ENCODE measurements at regions not wholly inside any gene's neighbourhood (a gene's known extent, or its start where the extent isn't known, plus 50 kb on each side); places are given as distances from the start of the nearest gene placed in this dataset.

DNA sequence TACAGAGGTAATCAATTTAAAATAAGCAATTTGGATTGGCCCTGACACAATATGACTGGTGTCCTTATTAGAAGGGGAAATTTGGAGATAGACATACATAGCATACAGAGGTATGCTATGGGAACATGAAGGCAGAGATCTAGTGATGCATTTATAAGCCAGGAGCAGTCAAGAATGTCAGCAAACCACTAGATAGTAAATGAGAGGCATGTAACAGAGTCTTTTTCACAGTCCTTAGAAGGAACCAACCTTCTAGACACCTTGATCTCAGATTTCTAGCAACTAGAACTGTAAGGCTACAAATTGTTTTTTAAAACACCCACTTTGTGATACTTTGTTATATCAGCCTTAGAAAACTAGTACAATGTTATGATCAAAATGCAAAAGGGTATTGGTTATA, 54.3 kb upstream of the CA10 start:
- FAIRE-seq (no peak), DNase-seq (ENCODE audit: low spot score in 2 of 2) (no peak)

DNA sequence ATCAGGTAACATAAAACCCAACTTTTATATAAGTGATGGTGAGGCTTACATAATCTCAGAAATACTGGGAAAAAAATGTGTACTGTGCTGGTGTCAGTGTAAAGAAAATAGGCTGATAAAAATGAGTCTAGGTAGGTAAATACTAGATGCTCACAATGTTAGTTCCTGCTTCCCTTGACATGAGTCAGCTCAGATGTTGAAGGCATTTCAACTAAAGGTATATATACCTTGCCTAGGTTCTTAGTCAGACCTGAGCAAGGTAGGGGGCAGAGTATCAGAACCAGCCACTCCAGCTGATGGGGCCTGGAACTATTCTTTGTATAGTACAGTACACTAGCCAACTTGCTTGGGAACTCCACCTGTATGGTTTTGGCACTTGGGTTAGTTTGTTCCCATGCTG, 51.0 kb upstream of the CA10 start:
- FAIRE-seq (no peak), DNase-seq (ENCODE audit: low spot score in 2 of 2) (no peak)

All from frontal cortex (tissue), 3 donors.